CD4-positive, alpha-beta memory T cell (primary cell): ENCODE measurements at regions not wholly inside any gene's neighbourhood (a gene's known extent, or its start where the extent isn't known, plus 50 kb on each side); places are given as distances from the start of the nearest gene placed in this dataset.

Experiments
- CTCF ChIA-PET: fragments of 350-600 bp; sonication (Branson Sonifier 250); formaldehyde crosslinking; loops from one replicate; lab custom pipeline; 2021; ENCODE audit warnings: inconsistent platforms; ENCODE audit not compliant: partially characterized antibody; lab: Charles Lee
- POLR2A ChIA-PET: fragments of 350-600 bp; sonication (Branson Sonifier 250); formaldehyde crosslinking; loops from one replicate; lab custom pipeline; 2021; ENCODE audit not compliant: partially characterized antibody; lab: Charles Lee
- DNase-seq, 5 donors: peaks; one replicate each; pipeline versions ENCODE4 v3.0.0 to v3.0.0-alpha.2; 2020 to 2022; ENCODE audit warnings: mixed read lengths in 1 of 5
- H3K27ac ChIP-seq: one replicate; pipeline ENCODE4 v1.7.0; 2013; ENCODE audit warnings: low read depth, low read length
- H3K27me3 ChIP-seq: 2 replicates; pipeline ENCODE4 v1.7.0; 2013; ENCODE audit warnings: mild to moderate bottlenecking, low read length, moderate library complexity; ENCODE audit not compliant: insufficient read depth
- H3K36me3 ChIP-seq: 2 replicates; pipeline ENCODE4 v1.7.0; 2013; ENCODE audit warnings: mild to moderate bottlenecking, low read length, moderate library complexity; ENCODE audit not compliant: insufficient read depth
- H3K4me1 ChIP-seq: 2 replicates; pipeline ENCODE4 v1.7.0; 2013; ENCODE audit warnings: mild to moderate bottlenecking, low read length, moderate library complexity; ENCODE audit not compliant: insufficient read depth
- H3K4me3 ChIP-seq, 2 donors: one replicate each; pipeline ENCODE4 v1.7.0; 2013; ENCODE audit warnings: low read length in 2 of 2, mild to moderate bottlenecking in 1 of 2
- H3K9me3 ChIP-seq, 2 donors: one replicate each; pipeline ENCODE4 v1.7.0; 2013; ENCODE audit warnings: low read length in 2 of 2, control low read depth in 1 of 2; ENCODE audit not compliant: control insufficient read depth in 1 of 2
- H3K27ac Mint-ChIP-seq, 7 donors: one replicate each; pipeline ENCODE4 v1.8.0; 2020 to 2021; ENCODE audit warnings: mixed read lengths in 7 of 7, mild to moderate bottlenecking in 6 of 7, inconsistent platforms in 3 of 7, moderate library complexity in 3 of 7
- H3K27me3 Mint-ChIP-seq, 2 donors: one replicate each; pipeline ENCODE4 v1.8.0; 2020 to 2021; ENCODE audit warnings: mixed read lengths in 2 of 2
- H3K36me3 Mint-ChIP-seq, 2 donors: one replicate each; pipeline ENCODE4 v1.8.0; 2020 to 2021; ENCODE audit warnings: mixed read lengths in 2 of 2, inconsistent platforms in 1 of 2, mild to moderate bottlenecking in 1 of 2
- H3K4me1 Mint-ChIP-seq, 4 donors: one replicate each; pipeline ENCODE4 v1.8.0; 2020 to 2021; ENCODE audit warnings: mixed read lengths in 4 of 4, mild to moderate bottlenecking in 1 of 4
- H3K4me3 Mint-ChIP-seq, 8 donors: one replicate each; pipeline ENCODE4 v1.8.0; 2020 to 2021; ENCODE audit warnings: mixed read lengths in 8 of 8, mild to moderate bottlenecking in 7 of 8, moderate library complexity in 6 of 8, inconsistent platforms in 3 of 8
- H3K9me3 Mint-ChIP-seq, 8 donors: one replicate each; pipeline ENCODE4 v1.8.0; 2020 to 2021; ENCODE audit warnings: mixed read lengths in 8 of 8, mild to moderate bottlenecking in 5 of 8, inconsistent platforms in 3 of 8, moderate library complexity in 1 of 8
- intact Hi-C: fragments of 100-400 bp; cut with micrococcal nuclease; formaldehyde crosslinking; loops from one replicate; pipeline ENCODE4 v1.15.1; 2023

- ChIA-PET POLR2A (no interaction called here), CTCF (no interaction called here)
- DNase-seq, result no peak
- H3K9me3 ChIP-seq, result no peaks in the 10 kb centered on the region
- Mint-ChIP-seq H3K36me3 (no peaks in the 10 kb centered on the region), H3K4me3 (no peak overlapping the region), H3K27me3 (peaks cover 0 to 1% of the 10 kb centered on the region in 2 donors), H3K4me1 (no peaks in the 10 kb centered on the region), H3K9me3 (no peaks in the 10 kb centered on the region), H3K27ac (no peak overlapping the region)
- H3K4me1 ChIP-seq, result no peaks in the 10 kb centered on the region
- no peak overlapping the region for H3K4me3 ChIP-seq
- H3K27ac ChIP-seq, result no peak overlapping the region
- intact Hi-C loops, result no loop called here
- no peaks in the 10 kb centered on the region for H3K36me3 ChIP-seq
- no peaks in the 10 kb centered on the region for H3K27me3 ChIP-seq
Measured at GRCh38 chr2:144692661-144693060, 172.7 kb upstream of the ZEB2 start.

- H3K36me3 Mint-ChIP-seq, result no peaks in the 10 kb centered on the region
- Histone ChIP-seq H3K36me3 (no peaks in the 10 kb centered on the region), H3K27me3 (no peaks in the 10 kb centered on the region), H3K4me3 (no peak overlapping the region), H3K4me1 (no peaks in the 10 kb centered on the region), H3K27ac (no peak overlapping the region), H3K9me3 (no peaks in the 10 kb centered on the region)
- no peaks in the 10 kb centered on the region for H3K4me1 Mint-ChIP-seq
- ChIA-PET POLR2A (no interaction called here), CTCF (no interaction called here)
- intact Hi-C loops, result no loop called here
- no peaks in the 10 kb centered on the region for H3K9me3 Mint-ChIP-seq
- H3K4me3 Mint-ChIP-seq, result no peak overlapping the region
- H3K27ac Mint-ChIP-seq, result no peak overlapping the region
- DNase-seq, result no peak
- H3K27me3 Mint-ChIP-seq, result peaks cover 0 to 1% of the 10 kb centered on the region in 2 donors
Measured at GRCh38 chr2:144690771-144691170, 170.9 kb upstream of the ZEB2 start.

- H3K27ac Mint-ChIP-seq, result no peak overlapping the region
- H3K27me3 ChIP-seq, result no peaks in the 10 kb centered on the region
- no peak overlapping the region for H3K27ac ChIP-seq
- H3K36me3 ChIP-seq, result no peaks in the 10 kb centered on the region
- POLR2A ChIA-PET, result no interaction called here
- CTCF ChIA-PET, result no interaction called here
- H3K4me3 ChIP-seq, result no peak overlapping the region
- intact Hi-C loops, result no loop called here
- H3K9me3 ChIP-seq, result no peaks in the 10 kb centered on the region
- H3K9me3 Mint-ChIP-seq, result no peaks in the 10 kb centered on the region
- H3K4me1 ChIP-seq, result no peaks in the 10 kb centered on the region
- H3K4me3 Mint-ChIP-seq, result no peak overlapping the region
- DNase-seq, result no peak
- no peaks in the 10 kb centered on the region for H3K27me3 Mint-ChIP-seq
- no peaks in the 10 kb centered on the region for H3K4me1 Mint-ChIP-seq
- H3K36me3 Mint-ChIP-seq, result no peaks in the 10 kb centered on the region
Measured at GRCh38 chr2:144686518-144687215, 166.7 kb upstream of the ZEB2 start.

GRCh38 chr2:144683966-144684365, 164.0 kb upstream of the ZEB2 start:
- DNase-seq, result no peak
- no peaks in the 10 kb centered on the region for H3K9me3 Mint-ChIP-seq
- no peak overlapping the region for H3K27ac Mint-ChIP-seq
- H3K4me3 ChIP-seq, result no peak overlapping the region
- H3K36me3 Mint-ChIP-seq, result no peaks in the 10 kb centered on the region
- POLR2A ChIA-PET, result no interaction called here
- no peak overlapping the region for H3K27ac ChIP-seq
- no peaks in the 10 kb centered on the region for H3K4me1 Mint-ChIP-seq
- H3K9me3 ChIP-seq, result no peaks in the 10 kb centered on the region
- H3K4me3 Mint-ChIP-seq, result no peak overlapping the region
- H3K27me3 ChIP-seq, result no peaks in the 10 kb centered on the region
- CTCF ChIA-PET, result no interaction called here
- no peaks in the 10 kb centered on the region for H3K4me1 ChIP-seq
- H3K27me3 Mint-ChIP-seq, result no peaks in the 10 kb centered on the region
- intact Hi-C loops, result no loop called here
- H3K36me3 ChIP-seq, result no peaks in the 10 kb centered on the region

- H3K4me1 Mint-ChIP-seq, result no peaks in the 10 kb centered on the region
- Histone ChIP-seq H3K9me3 (no peaks in the 10 kb centered on the region), H3K4me3 (no peak overlapping the region), H3K4me1 (no peaks in the 10 kb centered on the region), H3K36me3 (no peaks in the 10 kb centered on the region), H3K27ac (no peak overlapping the region), H3K27me3 (no peaks in the 10 kb centered on the region)
- H3K9me3 Mint-ChIP-seq, result no peaks in the 10 kb centered on the region
- no peaks in the 10 kb centered on the region for H3K27me3 Mint-ChIP-seq
- no peaks in the 10 kb centered on the region for H3K36me3 Mint-ChIP-seq
- ChIA-PET CTCF (no interaction called here), POLR2A (no interaction called here)
- DNase-seq, result no peak
- H3K27ac Mint-ChIP-seq, result no peak overlapping the region
- no peak overlapping the region for H3K4me3 Mint-ChIP-seq
- intact Hi-C loops, result no loop called here
Measured at GRCh38 chr2:144683107-144683753, 163.3 kb upstream of the ZEB2 start.

GRCh38 chr2:144682248-144682647, 162.3 kb upstream of the ZEB2 start:
- H3K27ac ChIP-seq, result no peak overlapping the region
- intact Hi-C loops, result no loop called here
- CTCF ChIA-PET, result no interaction called here
- no peaks in the 10 kb centered on the region for H3K4me1 ChIP-seq
- Mint-ChIP-seq H3K4me1 (no peaks in the 10 kb centered on the region), H3K36me3 (no peaks in the 10 kb centered on the region), H3K27ac (no peak overlapping the region), H3K9me3 (no peaks in the 10 kb centered on the region), H3K27me3 (no peaks in the 10 kb centered on the region), H3K4me3 (no peak overlapping the region)
- H3K36me3 ChIP-seq, result no peaks in the 10 kb centered on the region
- POLR2A ChIA-PET, result no interaction called here
- DNase-seq, result no peak
- H3K9me3 ChIP-seq, result no peaks in the 10 kb centered on the region
- H3K4me3 ChIP-seq, result no peak overlapping the region
- H3K27me3 ChIP-seq, result no peaks in the 10 kb centered on the region

- Mint-ChIP-seq H3K27me3 (no peaks in the 10 kb centered on the region), H3K4me3 (no peak overlapping the region), H3K27ac (no peak overlapping the region), H3K9me3 (no peaks in the 10 kb centered on the region), H3K4me1 (no peaks in the 10 kb centered on the region), H3K36me3 (no peaks in the 10 kb centered on the region)
- intact Hi-C loops, result no loop called here
- Histone ChIP-seq H3K4me3 (no peak overlapping the region), H3K4me1 (no peaks in the 10 kb centered on the region), H3K9me3 (no peaks in the 10 kb centered on the region), H3K36me3 (no peaks in the 10 kb centered on the region), H3K27ac (no peak overlapping the region), H3K27me3 (no peaks in the 10 kb centered on the region)
- POLR2A ChIA-PET, result no interaction called here
- no peak for DNase-seq
- CTCF ChIA-PET, result no interaction called here
Measured at GRCh38 chr2:144681389-144681788, 161.5 kb upstream of the ZEB2 start.
